Prostate gland (tissue), 2 donors: ENCODE measurements at regions not wholly inside any gene's neighbourhood (a gene's known extent, or its start where the extent isn't known, plus 50 kb on each side); places are given as distances from the start of the nearest gene placed in this dataset.

Experiments
- CTCF ChIP-seq, 4 experiments: fragments of 200-600 bp in 2 of 4; fragments of 450-650 bp in 2 of 4; sonication (generic) in 2 of 4; IDR thresholded peaks; 1 replicate in 3 of 4; 2 replicates in 1 of 4; pipeline ENCODE4 v1.5.1; 2016 to 2019; ENCODE audit warnings: antibody characterized with exemption in 4 of 4, mild to moderate bottlenecking in 2 of 4, moderate library complexity in 2 of 4
- POLR2A ChIP-seq: fragments of 450-650 bp; IDR thresholded peaks from one replicate; pipeline ENCODE4 v1.6.1; 2016; ENCODE audit warnings: antibody characterized with exemption, mild to moderate bottlenecking
- POLR2AphosphoS5 ChIP-seq: sonication (generic); formaldehyde crosslinking; IDR thresholded peaks from one replicate; pipeline ENCODE4 v1.6.1; 2017; ENCODE audit warnings: antibody characterized with exemption

GRCh38 chr2:103235283-103235682, 473.5 kb downstream of the TMEM182 start:
- TF ChIP-seq POLR2A (no peak), CTCF (IDR thresholded peaks at IDR 0.05) (no peak), POLR2AphosphoS5 (no peak)
